ENCODE measurements at regions not wholly inside any gene's neighbourhood (a gene's known extent, or its start where the extent isn't known, plus 50 kb on each side); places are given as distances from the start of the nearest gene placed in this dataset.

DNA sequence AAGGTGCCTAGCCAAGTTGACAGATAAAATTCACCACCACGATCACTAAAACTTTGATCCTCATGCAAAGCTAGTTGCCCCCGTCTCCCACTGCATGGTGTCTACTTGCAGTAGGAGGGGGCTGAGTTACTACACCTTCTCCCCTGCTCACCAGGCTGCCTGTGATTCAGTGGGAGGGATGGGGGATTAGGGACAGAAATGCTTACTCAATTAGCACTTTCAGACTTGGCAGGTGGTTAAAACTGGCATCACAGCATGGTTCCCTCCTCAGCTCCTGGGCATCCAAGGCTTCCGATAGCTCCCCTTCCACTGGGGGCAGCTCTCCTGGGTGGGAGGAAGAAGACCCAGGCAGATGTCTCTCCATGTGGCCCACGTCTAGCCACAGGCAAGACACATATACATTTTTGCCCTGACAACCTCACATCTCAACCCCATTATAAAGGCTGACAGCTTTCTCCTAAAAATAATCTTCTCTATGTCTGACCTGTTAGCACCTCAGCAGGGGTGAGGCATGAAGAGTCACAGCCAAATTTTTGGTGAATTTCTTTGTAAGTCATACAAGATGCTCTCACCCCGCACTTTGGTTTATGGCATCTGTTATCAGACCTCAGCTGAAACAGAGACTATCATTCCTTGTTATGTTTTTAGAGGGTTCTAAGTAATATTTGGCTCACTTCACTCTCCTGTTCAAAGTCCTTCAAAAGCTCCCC, 369.0 kb downstream of the SV2B start:
- Mint-ChIP-seq H3K27ac (no peak overlapping the region), H3K4me1 (no peaks in the 10 kb centered on the region; the same call in 2 of the 3 replicates), H3K27me3 (ENCODE audit: insufficient read depth, low read depth, poor library complexity) (peaks cover 2% of the 10 kb centered on the region), H3K9me3 (no peaks in the 10 kb centered on the region), H3K36me3 (ENCODE audit: low read depth) (no peaks in the 10 kb centered on the region), H3K4me3 (no peak overlapping the region)
- TF ChIP-seq EZH2 (IDR thresholded peaks at IDR 0.05; ENCODE audit: low read depth, unreplicated experiment) (no peak), JUNB (IDR thresholded peaks at IDR 0.05; ENCODE audit: unreplicated experiment) (no peak), EZH2phosphoT487 (IDR thresholded peaks at IDR 0.05; ENCODE audit: unreplicated experiment) (no peak), STAT1 (IDR thresholded peaks at IDR 0.05; ENCODE audit: unreplicated experiment) (no peak), ZNF331 (CRISPR knock-in tag; IDR thresholded peaks at IDR 0.05; ENCODE audit: low read depth) (no peak)
- TF ChIP-seq, protein P1, sequence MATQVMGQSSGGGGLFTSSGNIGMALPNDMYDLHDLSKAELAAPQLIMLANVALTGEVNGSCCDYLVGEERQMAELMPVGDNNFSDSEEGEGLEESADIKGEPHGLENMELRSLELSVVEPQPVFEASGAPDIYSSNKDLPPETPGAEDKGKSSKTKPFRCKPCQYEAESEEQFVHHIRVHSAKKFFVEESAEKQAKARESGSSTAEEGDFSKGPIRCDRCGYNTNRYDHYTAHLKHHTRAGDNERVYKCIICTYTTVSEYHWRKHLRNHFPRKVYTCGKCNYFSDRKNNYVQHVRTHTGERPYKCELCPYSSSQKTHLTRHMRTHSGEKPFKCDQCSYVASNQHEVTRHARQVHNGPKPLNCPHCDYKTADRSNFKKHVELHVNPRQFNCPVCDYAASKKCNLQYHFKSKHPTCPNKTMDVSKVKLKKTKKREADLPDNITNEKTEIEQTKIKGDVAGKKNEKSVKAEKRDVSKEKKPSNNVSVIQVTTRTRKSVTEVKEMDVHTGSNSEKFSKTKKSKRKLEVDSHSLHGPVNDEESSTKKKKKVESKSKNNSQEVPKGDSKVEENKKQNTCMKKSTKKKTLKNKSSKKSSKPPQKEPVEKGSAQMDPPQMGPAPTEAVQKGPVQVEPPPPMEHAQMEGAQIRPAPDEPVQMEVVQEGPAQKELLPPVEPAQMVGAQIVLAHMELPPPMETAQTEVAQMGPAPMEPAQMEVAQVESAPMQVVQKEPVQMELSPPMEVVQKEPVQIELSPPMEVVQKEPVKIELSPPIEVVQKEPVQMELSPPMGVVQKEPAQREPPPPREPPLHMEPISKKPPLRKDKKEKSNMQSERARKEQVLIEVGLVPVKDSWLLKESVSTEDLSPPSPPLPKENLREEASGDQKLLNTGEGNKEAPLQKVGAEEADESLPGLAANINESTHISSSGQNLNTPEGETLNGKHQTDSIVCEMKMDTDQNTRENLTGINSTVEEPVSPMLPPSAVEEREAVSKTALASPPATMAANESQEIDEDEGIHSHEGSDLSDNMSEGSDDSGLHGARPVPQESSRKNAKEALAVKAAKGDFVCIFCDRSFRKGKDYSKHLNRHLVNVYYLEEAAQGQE (IDR thresholded peaks at IDR 0.05; ENCODE audit: unreplicated experiment): no peak
- TF ChIP-seq, protein P2, sequence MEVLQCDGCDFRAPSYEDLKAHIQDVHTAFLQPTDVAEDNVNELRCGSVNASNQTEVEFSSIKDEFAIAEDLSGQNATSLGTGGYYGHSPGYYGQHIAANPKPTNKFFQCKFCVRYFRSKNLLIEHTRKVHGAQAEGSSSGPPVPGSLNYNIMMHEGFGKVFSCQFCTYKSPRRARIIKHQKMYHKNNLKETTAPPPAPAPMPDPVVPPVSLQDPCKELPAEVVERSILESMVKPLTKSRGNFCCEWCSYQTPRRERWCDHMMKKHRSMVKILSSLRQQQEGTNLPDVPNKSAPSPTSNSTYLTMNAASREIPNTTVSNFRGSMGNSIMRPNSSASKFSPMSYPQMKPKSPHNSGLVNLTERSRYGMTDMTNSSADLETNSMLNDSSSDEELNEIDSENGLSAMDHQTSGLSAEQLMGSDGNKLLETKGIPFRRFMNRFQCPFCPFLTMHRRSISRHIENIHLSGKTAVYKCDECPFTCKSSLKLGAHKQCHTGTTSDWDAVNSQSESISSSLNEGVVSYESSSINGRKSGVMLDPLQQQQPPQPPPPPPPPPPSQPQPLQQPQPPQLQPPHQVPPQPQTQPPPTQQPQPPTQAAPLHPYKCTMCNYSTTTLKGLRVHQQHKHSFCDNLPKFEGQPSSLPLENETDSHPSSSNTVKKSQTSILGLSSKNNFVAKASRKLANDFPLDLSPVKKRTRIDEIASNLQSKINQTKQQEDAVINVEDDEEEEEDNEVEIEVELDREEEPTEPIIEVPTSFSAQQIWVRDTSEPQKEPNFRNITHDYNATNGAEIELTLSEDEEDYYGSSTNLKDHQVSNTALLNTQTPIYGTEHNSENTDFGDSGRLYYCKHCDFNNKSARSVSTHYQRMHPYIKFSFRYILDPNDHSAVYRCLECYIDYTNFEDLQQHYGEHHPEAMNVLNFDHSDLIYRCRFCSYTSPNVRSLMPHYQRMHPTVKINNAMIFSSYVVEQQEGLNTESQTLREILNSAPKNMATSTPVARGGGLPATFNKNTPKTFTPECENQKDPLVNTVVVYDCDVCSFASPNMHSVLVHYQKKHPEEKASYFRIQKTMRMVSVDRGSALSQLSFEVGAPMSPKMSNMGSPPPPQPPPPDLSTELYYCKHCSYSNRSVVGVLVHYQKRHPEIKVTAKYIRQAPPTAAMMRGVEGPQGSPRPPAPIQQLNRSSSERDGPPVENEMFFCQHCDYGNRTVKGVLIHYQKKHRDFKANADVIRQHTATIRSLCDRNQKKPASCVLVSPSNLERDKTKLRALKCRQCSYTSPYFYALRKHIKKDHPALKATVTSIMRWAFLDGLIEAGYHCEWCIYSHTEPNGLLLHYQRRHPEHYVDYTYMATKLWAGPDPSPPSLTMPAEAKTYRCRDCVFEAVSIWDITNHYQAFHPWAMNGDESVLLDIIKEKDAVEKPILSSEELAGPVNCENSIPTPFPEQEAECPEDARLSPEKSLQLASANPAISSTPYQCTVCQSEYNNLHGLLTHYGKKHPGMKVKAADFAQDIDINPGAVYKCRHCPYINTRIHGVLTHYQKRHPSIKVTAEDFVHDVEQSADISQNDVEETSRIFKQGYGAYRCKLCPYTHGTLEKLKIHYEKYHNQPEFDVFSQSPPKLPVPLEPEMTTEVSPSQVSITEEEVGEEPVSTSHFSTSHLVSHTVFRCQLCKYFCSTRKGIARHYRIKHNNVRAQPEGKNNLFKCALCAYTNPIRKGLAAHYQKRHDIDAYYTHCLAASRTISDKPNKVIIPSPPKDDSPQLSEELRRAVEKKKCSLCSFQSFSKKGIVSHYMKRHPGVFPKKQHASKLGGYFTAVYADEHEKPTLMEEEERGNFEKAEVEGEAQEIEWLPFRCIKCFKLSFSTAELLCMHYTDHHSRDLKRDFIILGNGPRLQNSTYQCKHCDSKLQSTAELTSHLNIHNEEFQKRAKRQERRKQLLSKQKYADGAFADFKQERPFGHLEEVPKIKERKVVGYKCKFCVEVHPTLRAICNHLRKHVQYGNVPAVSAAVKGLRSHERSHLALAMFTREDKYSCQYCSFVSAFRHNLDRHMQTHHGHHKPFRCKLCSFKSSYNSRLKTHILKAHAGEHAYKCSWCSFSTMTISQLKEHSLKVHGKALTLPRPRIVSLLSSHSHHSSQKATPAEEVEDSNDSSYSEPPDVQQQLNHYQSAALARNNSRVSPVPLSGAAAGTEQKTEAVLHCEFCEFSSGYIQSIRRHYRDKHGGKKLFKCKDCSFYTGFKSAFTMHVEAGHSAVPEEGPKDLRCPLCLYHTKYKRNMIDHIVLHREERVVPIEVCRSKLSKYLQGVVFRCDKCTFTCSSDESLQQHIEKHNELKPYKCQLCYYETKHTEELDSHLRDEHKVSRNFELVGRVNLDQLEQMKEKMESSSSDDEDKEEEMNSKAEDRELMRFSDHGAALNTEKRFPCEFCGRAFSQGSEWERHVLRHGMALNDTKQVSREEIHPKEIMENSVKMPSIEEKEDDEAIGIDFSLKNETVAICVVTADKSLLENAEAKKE (CRISPR knock-in tag; IDR thresholded peaks at IDR 0.05): no peak
- TF ChIP-seq, protein P3, sequence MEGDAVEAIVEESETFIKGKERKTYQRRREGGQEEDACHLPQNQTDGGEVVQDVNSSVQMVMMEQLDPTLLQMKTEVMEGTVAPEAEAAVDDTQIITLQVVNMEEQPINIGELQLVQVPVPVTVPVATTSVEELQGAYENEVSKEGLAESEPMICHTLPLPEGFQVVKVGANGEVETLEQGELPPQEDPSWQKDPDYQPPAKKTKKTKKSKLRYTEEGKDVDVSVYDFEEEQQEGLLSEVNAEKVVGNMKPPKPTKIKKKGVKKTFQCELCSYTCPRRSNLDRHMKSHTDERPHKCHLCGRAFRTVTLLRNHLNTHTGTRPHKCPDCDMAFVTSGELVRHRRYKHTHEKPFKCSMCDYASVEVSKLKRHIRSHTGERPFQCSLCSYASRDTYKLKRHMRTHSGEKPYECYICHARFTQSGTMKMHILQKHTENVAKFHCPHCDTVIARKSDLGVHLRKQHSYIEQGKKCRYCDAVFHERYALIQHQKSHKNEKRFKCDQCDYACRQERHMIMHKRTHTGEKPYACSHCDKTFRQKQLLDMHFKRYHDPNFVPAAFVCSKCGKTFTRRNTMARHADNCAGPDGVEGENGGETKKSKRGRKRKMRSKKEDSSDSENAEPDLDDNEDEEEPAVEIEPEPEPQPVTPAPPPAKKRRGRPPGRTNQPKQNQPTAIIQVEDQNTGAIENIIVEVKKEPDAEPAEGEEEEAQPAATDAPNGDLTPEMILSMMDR (conservative IDR thresholded peaks at IDR 0.05; ENCODE audit: low read depth in 2 of 2): no peak
- TF ChIP-seq, protein P4, sequence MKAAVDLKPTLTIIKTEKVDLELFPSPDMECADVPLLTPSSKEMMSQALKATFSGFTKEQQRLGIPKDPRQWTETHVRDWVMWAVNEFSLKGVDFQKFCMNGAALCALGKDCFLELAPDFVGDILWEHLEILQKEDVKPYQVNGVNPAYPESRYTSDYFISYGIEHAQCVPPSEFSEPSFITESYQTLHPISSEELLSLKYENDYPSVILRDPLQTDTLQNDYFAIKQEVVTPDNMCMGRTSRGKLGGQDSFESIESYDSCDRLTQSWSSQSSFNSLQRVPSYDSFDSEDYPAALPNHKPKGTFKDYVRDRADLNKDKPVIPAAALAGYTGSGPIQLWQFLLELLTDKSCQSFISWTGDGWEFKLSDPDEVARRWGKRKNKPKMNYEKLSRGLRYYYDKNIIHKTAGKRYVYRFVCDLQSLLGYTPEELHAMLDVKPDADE (IDR thresholded peaks at IDR 0.05): no peak
- H2AFZ ChIP-seq: no peak overlapping the region
- H3K79me2 ChIP-seq (replicated peaks; ENCODE audit: insufficient read depth): no peaks in the 10 kb centered on the region
- peaks cover 3% of the 10 kb centered on the region; the same call in 1 of the 2 replicates for H3K9me2 ChIP-seq (ENCODE audit: insufficient read depth)
- no peaks in the 10 kb centered on the region for H3K36me3 ChIP-seq (ENCODE audit: insufficient read depth)
- H3K4me1 ChIP-seq (ENCODE audit: insufficient read depth): no peaks in the 10 kb centered on the region
- no peak overlapping the region for H3K27ac ChIP-seq (ENCODE audit: low read depth)
- H3K4me3 ChIP-seq: no peak overlapping the region
- ATAC-seq: no peak
- DNase-seq (ENCODE audit: low spot score): no peak
- no peaks in the 10 kb centered on the region for H3F3A ChIP-seq (replicated peaks; ENCODE audit: low read depth)
- no peaks in the 10 kb centered on the region for H4K20me1 ChIP-seq (replicated peaks; ENCODE audit: insufficient read depth)
- H3K4me2 ChIP-seq: no peak overlapping the region
- no peaks in the 10 kb centered on the region for H3K27me3 ChIP-seq (ENCODE audit: insufficient read depth)
